ENCODE measurements at regions not wholly inside any gene's neighbourhood (a gene's known extent, or its start where the extent isn't known, plus 50 kb on each side); places are given as distances from the start of the nearest gene placed in this dataset.

DNA sequence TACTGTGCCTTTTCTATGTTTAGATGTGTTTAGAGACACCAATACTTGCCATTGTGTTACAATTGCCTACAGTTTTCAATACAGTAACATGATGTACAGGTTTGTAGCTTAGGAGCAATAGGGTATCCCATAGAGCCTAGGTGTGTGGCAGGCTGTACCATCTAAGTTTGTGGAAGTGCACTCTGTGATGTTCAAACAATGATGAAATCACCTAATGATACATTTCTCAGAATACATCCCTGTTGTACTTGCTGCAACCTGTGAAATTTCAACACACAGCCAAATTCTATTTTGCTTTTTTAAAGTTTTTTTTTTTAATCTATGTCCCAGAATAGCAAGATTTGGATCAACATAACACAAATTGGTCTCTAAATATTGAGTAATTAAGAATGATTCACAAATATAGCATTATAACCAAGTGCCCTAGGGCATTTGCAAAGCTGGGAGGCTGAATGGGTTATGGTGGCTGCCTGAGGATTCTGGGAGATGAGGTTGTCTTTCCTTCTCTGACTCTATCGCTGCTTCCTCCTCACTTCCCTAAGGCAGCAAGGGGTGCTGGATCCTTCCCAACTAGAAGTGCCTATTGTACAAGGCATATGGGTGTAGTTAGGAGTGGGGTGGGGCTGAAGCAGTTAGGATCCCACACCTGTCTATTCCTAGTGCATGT, 78.3 kb downstream of the SKA1 start:
- TF ChIP-seq POLR2AphosphoS5 (IDR thresholded peaks at IDR 0.05; ENCODE audit: low read depth, low read length) (no peak), FOXP2 (optimal IDR thresholded peaks at IDR 0.05; ENCODE audit: borderline replicate concordance, extremely low read depth, extremely low read length, insufficient read depth) (no peak), SIN3A (IDR thresholded peaks at IDR 0.05; ENCODE audit: borderline replicate concordance, insufficient read depth, low read length) (no peak), TAF1 (IDR thresholded peaks at IDR 0.05; ENCODE audit: borderline replicate concordance, insufficient read depth, low read length) (no peak)
- TF ChIP-seq, protein P1, sequence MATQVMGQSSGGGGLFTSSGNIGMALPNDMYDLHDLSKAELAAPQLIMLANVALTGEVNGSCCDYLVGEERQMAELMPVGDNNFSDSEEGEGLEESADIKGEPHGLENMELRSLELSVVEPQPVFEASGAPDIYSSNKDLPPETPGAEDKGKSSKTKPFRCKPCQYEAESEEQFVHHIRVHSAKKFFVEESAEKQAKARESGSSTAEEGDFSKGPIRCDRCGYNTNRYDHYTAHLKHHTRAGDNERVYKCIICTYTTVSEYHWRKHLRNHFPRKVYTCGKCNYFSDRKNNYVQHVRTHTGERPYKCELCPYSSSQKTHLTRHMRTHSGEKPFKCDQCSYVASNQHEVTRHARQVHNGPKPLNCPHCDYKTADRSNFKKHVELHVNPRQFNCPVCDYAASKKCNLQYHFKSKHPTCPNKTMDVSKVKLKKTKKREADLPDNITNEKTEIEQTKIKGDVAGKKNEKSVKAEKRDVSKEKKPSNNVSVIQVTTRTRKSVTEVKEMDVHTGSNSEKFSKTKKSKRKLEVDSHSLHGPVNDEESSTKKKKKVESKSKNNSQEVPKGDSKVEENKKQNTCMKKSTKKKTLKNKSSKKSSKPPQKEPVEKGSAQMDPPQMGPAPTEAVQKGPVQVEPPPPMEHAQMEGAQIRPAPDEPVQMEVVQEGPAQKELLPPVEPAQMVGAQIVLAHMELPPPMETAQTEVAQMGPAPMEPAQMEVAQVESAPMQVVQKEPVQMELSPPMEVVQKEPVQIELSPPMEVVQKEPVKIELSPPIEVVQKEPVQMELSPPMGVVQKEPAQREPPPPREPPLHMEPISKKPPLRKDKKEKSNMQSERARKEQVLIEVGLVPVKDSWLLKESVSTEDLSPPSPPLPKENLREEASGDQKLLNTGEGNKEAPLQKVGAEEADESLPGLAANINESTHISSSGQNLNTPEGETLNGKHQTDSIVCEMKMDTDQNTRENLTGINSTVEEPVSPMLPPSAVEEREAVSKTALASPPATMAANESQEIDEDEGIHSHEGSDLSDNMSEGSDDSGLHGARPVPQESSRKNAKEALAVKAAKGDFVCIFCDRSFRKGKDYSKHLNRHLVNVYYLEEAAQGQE (IDR thresholded peaks at IDR 0.05; ENCODE audit: insufficient read depth in 1 of 2, low read depth in 2 of 2, low read length in 2 of 2), result no peak

DNA sequence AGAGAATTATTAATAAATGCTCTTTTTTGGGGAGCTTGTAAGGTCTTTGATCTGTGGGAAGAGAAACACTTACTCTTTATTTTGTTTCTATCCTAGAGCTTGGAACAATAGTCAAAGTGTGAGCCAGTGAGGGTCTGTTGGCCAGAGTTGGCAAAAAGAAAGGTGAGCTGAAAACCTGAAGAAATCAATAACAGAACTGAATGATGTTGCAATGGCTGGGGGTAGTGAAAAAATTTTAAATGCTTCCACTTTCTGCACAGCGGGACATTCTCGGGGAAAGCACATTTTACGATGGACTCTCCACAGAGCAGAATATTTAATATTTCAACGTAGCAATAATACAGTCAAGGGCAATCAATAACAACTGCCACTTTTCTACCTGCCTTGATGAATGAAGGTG, 78.9 kb downstream of the SKA1 start:
- TF ChIP-seq SIN3A (IDR thresholded peaks at IDR 0.05; ENCODE audit: borderline replicate concordance, insufficient read depth, low read length), result no peak
- TF ChIP-seq, protein P1 (IDR thresholded peaks at IDR 0.05; ENCODE audit: insufficient read depth in 1 of 2, low read depth in 2 of 2, low read length in 2 of 2), result no peak
- TF ChIP-seq TAF1 (IDR thresholded peaks at IDR 0.05; ENCODE audit: borderline replicate concordance, insufficient read depth, low read length), result no peak
- TF ChIP-seq FOXP2 (optimal IDR thresholded peaks at IDR 0.05; ENCODE audit: borderline replicate concordance, extremely low read depth, extremely low read length, insufficient read depth), result no peak
- TF ChIP-seq POLR2AphosphoS5 (IDR thresholded peaks at IDR 0.05; ENCODE audit: low read depth, low read length), result no peak

DNA sequence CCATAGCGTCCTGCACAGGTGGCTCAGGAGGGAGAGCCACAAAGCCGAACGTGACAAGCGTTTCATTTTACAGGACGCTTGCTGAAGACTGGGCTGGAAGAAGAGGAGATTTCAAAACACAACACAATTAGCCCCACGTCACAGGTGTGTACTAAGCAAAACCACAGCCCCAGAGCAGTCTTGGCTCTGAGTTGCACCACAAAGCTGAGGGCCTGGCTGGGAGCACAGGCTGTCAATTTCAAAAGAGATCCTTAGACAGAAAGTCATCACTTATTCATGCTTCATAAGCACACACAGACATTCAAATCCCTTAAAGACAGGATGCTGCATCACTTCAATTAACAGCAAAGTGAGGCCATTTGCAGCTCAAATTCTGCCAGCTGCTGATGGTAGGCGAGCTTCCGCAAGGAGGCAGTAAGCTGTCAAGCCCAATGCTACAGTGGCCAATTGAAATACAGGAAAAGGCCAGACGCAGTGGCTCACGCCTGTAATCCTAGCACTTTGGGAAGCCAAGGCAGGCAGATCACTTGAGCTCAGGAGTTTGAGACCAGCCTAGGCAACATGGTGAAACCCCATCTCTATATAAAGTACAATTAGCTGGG, 79.6 kb downstream of the SKA1 start:
- no peak for TF ChIP-seq FOXP2 (optimal IDR thresholded peaks at IDR 0.05; ENCODE audit: borderline replicate concordance, extremely low read depth, extremely low read length, insufficient read depth)

DNA sequence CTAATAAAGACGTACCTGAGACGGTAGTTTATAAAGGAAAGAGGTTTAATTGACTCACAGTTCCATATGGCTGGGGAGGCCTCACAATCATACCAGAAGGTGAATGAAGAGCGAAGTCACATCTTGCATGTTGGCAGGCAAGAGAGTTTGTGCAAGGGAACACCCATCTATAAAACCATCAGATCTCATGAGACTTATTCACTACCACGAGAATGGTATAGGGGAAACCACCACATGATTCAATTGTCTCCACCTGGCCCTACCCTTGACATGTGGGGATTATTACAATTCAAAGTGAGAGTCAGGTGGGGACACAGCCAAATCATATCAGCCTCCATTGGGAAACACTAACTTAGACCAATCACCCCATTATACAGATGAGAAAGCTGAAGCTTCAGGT, 81.4 kb downstream of the SKA1 start:
- TF ChIP-seq TAF1 (IDR thresholded peaks at IDR 0.05; ENCODE audit: borderline replicate concordance, insufficient read depth, low read length), result no peak
- TF ChIP-seq FOXP2 (optimal IDR thresholded peaks at IDR 0.05; ENCODE audit: borderline replicate concordance, extremely low read depth, extremely low read length, insufficient read depth), result no peak
- TF ChIP-seq, protein P1 (IDR thresholded peaks at IDR 0.05; ENCODE audit: insufficient read depth in 1 of 2, low read depth in 2 of 2, low read length in 2 of 2), result no peak
- TF ChIP-seq POLR2AphosphoS5 (IDR thresholded peaks at IDR 0.05; ENCODE audit: low read depth, low read length), result no peak
- no peak for TF ChIP-seq SIN3A (IDR thresholded peaks at IDR 0.05; ENCODE audit: borderline replicate concordance, insufficient read depth, low read length)

DNA sequence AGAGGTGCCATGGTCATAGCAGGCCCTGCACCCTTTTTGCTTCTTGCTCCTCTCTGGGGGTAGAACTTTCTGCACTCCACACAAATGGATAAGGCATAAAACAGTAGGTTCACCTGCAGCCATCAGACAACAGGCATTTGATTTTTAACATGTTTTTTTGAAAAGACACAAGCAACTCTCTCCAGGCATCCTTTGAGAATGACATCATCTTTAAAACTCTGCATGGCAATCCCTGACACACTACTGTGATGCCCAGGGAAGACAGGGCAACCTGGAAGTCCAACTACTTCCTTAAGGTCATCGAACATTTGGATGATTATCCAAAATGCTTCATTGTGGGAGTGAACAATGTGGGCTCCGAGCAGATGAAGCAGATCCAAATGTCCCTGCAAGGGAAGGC, 82.8 kb downstream of the SKA1 start:
- TF ChIP-seq POLR2AphosphoS5 (IDR thresholded peaks at IDR 0.05; ENCODE audit: low read depth, low read length), result no peak

DNA sequence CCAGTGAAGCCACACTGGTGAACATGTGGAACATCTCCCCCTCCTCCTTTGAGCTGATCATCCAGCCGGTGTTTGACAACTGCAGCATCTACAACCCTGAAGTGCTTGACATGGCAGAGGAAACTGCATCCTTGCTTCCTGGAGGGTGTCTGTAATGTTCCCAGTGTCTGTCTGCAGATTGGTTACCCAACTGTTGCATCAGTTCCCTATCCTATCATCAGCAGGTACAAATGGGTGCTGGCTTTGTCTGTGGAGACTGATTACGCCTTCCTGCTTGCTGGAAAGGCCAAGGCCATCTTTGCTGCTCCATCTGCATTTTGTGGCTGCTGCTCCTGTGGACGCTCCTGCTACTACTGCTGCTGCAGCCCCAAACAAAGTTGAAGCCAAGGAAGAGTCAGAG, 83.5 kb downstream of the SKA1 start:
- no peak for TF ChIP-seq FOXP2 (optimal IDR thresholded peaks at IDR 0.05; ENCODE audit: borderline replicate concordance, extremely low read depth, extremely low read length, insufficient read depth)
- TF ChIP-seq POLR2AphosphoS5 (IDR thresholded peaks at IDR 0.05; ENCODE audit: low read depth, low read length), result no peak
- TF ChIP-seq, protein P1 (IDR thresholded peaks at IDR 0.05; ENCODE audit: insufficient read depth in 1 of 2, low read depth in 2 of 2, low read length in 2 of 2), result no peak
- TF ChIP-seq TAF1 (IDR thresholded peaks at IDR 0.05; ENCODE audit: borderline replicate concordance, insufficient read depth, low read length), result no peak
- TF ChIP-seq SIN3A (IDR thresholded peaks at IDR 0.05; ENCODE audit: borderline replicate concordance, insufficient read depth, low read length), result no peak
